NCI-H146 treated with DMSO at 0.1 percent for 48 hours (cell line): ENCODE measurements at regions not wholly inside any gene's neighbourhood (a gene's known extent, or its start where the extent isn't known, plus 50 kb on each side); places are given as distances from the start of the nearest gene placed in this dataset.

Source experiments
- DNase-seq: peaks from one replicate; lab custom pipeline; 2025; ENCODE audit not compliant: unreplicated experiment; lab: John Stamatoyannopoulos, UW

- no peak for DNase-seq
Measured at GRCh38 chr9:38229504-38230155, 160.6 kb upstream of the SHB start.

- no peak for DNase-seq
Measured at GRCh38 chr9:38229104-38229500, 160.1 kb upstream of the SHB start.

- no peak for DNase-seq
Measured at GRCh38 chr9:38228331-38229103, 159.5 kb upstream of the SHB start.

- peak; percentile 56 for DNase-seq
Measured at GRCh38 chr9:38227656-38228055, 158.6 kb upstream of the SHB start.

GRCh38 chr9:38227061-38227540 lies 158.1 kb upstream of the SHB start:
- peak; percentile 98 for DNase-seq

- peak; percentile 97 for DNase-seq
Measured at GRCh38 chr9:38226491-38226951, 157.5 kb upstream of the SHB start.

GRCh38 chr9:38224941-38225340 lies 155.9 kb upstream of the SHB start:
- DNase-seq = no peak

- no peak for DNase-seq
Measured at GRCh38 chr9:38216572-38216971, 147.5 kb upstream of the SHB start.

- no peak for DNase-seq
Measured at GRCh38 chr9:38215465-38215864, 146.4 kb upstream of the SHB start.

GRCh38 chr9:38214432-38214831 lies 145.4 kb upstream of the SHB start:
- DNase-seq = no peak

GRCh38 chr9:38213631-38214299 lies 144.7 kb upstream of the SHB start:
- DNase-seq = no peak

- no peak for DNase-seq
Measured at GRCh38 chr9:38212016-38212415, 143.0 kb upstream of the SHB start.

- DNase-seq = peak; percentile 72
Measured at GRCh38 chr9:38211002-38211401, 142.0 kb upstream of the SHB start.

- DNase-seq = no peak
Measured at GRCh38 chr9:38208206-38208901, 139.3 kb upstream of the SHB start.

GRCh38 chr9:38207247-38207778 lies 138.3 kb upstream of the SHB start:
- DNase-seq = no peak

- DNase-seq = no peak
Measured at GRCh38 chr9:38205279-38205678, 136.3 kb upstream of the SHB start.

- no peak for DNase-seq
Measured at GRCh38 chr9:38202336-38202938, 133.4 kb upstream of the SHB start.

- DNase-seq = no peak
Measured at GRCh38 chr9:38201844-38202243, 132.8 kb upstream of the SHB start.

- no peak for DNase-seq
Measured at GRCh38 chr9:38200431-38200830, 131.4 kb upstream of the SHB start.

- DNase-seq = no peak
Measured at GRCh38 chr9:38198140-38198539, 129.1 kb upstream of the SHB start.

- DNase-seq = no peak
Measured at GRCh38 chr9:38196714-38197113, 127.7 kb upstream of the SHB start.
